GM12801 (cell line): ENCODE measurements at regions not wholly inside any gene's neighbourhood (a gene's known extent, or its start where the extent isn't known, plus 50 kb on each side); places are given as distances from the start of the nearest gene placed in this dataset.

Experiments
- TF ChIP-seq, protein P1 (sequence below): IDR thresholded peaks from one replicate; pipeline ENCODE4 v1.5.1; 2011; ENCODE audit warnings: control low read depth; ENCODE audit not compliant: insufficient read length; ENCODE audit errors: extremely low read depth

DNA sequence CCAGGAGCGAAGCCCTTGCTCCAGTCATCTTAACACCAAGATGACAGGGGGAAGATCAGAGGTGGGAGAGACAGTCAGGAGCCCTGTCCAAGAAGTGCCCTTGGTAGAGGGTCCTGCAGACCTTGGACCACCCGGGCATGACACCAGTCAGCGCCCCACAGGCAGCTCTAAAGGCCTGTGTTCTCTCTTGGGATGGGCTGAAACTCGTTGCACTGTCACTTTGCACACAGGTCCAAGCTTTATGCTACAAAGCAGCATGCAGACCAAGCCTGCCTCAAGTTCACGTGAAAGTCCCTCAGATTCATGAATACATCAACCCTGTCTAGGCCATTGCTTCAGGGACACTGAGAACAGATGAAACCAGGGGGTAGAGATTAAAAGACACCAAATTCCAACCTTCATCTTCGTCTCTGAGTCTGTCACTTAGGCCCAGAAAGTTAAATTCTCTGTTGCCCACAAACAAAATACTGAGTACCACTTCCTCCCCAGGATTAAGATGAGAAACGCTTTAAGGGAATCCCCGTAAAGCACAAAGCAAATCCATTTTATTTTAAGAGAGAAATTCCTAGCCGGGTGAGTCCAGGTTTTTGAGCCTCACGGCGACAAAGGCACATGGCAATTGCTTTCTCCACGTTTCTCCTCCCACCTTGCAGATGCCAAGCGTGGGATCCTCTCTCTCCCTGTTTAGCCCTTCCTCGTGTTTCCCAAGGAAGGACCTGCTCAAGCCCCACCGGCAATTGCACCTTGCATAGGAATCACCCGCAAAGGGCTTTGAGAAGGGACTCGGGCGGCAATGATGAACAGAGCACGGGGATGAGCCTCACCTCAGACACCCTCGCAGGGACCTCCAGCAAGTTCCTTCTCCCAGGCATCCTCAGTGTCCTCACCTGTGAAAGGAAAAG lies 75.0 kb upstream of the ID2 start:
- TF ChIP-seq, protein P1, sequence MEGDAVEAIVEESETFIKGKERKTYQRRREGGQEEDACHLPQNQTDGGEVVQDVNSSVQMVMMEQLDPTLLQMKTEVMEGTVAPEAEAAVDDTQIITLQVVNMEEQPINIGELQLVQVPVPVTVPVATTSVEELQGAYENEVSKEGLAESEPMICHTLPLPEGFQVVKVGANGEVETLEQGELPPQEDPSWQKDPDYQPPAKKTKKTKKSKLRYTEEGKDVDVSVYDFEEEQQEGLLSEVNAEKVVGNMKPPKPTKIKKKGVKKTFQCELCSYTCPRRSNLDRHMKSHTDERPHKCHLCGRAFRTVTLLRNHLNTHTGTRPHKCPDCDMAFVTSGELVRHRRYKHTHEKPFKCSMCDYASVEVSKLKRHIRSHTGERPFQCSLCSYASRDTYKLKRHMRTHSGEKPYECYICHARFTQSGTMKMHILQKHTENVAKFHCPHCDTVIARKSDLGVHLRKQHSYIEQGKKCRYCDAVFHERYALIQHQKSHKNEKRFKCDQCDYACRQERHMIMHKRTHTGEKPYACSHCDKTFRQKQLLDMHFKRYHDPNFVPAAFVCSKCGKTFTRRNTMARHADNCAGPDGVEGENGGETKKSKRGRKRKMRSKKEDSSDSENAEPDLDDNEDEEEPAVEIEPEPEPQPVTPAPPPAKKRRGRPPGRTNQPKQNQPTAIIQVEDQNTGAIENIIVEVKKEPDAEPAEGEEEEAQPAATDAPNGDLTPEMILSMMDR = no peak

DNA sequence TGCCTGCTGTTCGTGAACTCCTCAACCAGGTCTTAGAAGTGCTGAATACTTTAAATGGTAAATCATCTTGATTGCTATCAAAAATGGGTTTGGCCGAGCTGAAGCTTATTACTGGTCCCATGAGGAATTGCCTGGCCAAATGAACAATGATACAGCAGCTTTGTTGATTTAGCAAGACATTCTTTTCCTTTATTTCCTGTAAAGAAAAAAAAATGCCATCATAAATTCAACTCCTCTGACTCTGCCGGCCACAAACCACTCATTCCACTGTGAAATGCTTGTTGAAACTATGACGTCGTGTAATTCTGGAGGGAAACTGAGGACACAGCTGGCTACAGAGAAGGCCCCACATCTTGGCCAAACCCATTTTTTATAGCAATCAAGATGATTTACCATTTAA lies 74.2 kb upstream of the ID2 start:
- TF ChIP-seq, protein P1 = no peak

- TF ChIP-seq, protein P1 = no peak
Measured at GRCh38 chr2:8608411-8608954, 73.4 kb upstream of the ID2 start.

GRCh38 chr2:8609357-8609811 lies 72.5 kb upstream of the ID2 start:
- TF ChIP-seq, protein P1 = no peak

GRCh38 chr2:8611246-8611645 lies 70.6 kb upstream of the ID2 start:
- TF ChIP-seq, protein P1 = no peak

GRCh38 chr2:8611700-8612099 lies 70.2 kb upstream of the ID2 start:
- TF ChIP-seq, protein P1 = no peak

DNA sequence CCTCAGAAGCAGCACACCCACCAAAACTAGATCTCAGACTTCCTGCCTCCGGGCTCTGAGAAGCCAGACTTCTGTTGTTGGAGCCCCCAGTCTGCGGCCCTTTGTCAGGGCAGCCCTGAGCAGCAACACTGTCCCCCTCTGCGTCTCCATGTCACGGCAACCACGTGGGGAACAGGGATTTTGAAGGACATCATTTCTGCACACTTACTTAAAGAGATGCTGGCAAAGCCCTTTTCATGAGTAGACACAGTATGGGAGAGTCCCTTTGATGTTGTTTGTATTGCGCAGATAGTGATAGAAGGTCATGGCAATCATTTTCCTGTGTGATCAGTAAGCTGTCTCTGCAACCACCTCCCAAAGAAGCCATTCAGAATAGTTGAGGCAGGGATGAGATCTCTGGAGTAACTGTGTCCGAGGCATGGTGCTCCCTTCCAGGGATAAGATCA lies 69.1 kb upstream of the ID2 start:
- TF ChIP-seq, protein P1 = no peak
